Spleen (tissue), 7 donors: ENCODE measurements at regions not wholly inside any gene's neighbourhood (a gene's known extent, or its start where the extent isn't known, plus 50 kb on each side); places are given as distances from the start of the nearest gene placed in this dataset.

Experiments
- CTCF ChIP-seq, 11 experiments: fragments of 200-600 bp in 7 of 11; fragments of 450-650 bp in 4 of 11; sonication (generic) in 4 of 11; IDR thresholded peaks in 8 of 11; conservative IDR thresholded peaks in 3 of 11; 1 replicate in 7 of 11; 2 replicates in 4 of 11; pipeline versions ENCODE4 v1.4.0 to v1.8.0; 2016 to 2021; ENCODE audit warnings: antibody characterized with exemption in 11 of 11, inconsistent platforms in 4 of 11, mild to moderate bottlenecking in 1 of 11
- POLR2A ChIP-seq, 3 donors: fragments of 450-650 bp; IDR thresholded peaks; one replicate each; pipeline ENCODE4 v1.5.1; 2017; ENCODE audit warnings: antibody characterized with exemption in 3 of 3, mild to moderate bottlenecking in 1 of 3
- donor health status: DM: no; HTN: no; CAD: no; lungs with moderate emphysema.
- donor health status: DM: no; HTN: no; CAD: no.
- donor health status: DM: no; HTN: no; CAD: no.

GRCh38 chr20:47883186-47883585 lies 97.9 kb upstream of the SULF2 start:
- TF ChIP-seq CTCF (IDR thresholded peaks at IDR 0.05 in 8 of 11, conservative IDR thresholded peaks at IDR 0.05 in 3 of 11): no peak
- no peak for TF ChIP-seq POLR2A (IDR thresholded peaks at IDR 0.05)
